ENCODE measurements at regions not wholly inside any gene's neighbourhood (a gene's known extent, or its start where the extent isn't known, plus 50 kb on each side); places are given as distances from the start of the nearest gene placed in this dataset.

- no peak overlapping the region for H3K27ac ChIP-seq
- no peak for DNase-seq
- H3K9me3 ChIP-seq, result no peaks in the 10 kb centered on the region
- WGBS, 2 donors, result 58 to 68% methylated on average over 2 of the region's 2 CpGs
- no peaks in the 10 kb centered on the region for H3K27me3 ChIP-seq
- no peak for TF ChIP-seq POLR2A (IDR thresholded peaks at IDR 0.05)
- TF ChIP-seq CTCF (IDR thresholded peaks at IDR 0.05), result no peak
- peaks cover 9% of the 10 kb centered on the region for H3K4me1 ChIP-seq
- H3K4me3 ChIP-seq, result no peak overlapping the region
- intact Hi-C loops (cut with DNase I; ENCODE audit: low total_unique reads), result no loop called here
- no peaks in the 10 kb centered on the region for H3K36me3 ChIP-seq (ENCODE audit: low read depth, missing control alignments)
Observed at GRCh38 chr1:101310506-101310905, 73.7 kb downstream of the S1PR1 start.

GRCh38 chr1:101311146-101311920 lies 74.5 kb downstream of the S1PR1 start:
- H3K36me3 ChIP-seq (ENCODE audit: low read depth, missing control alignments), result no peaks in the 10 kb centered on the region
- no peaks in the 10 kb centered on the region for H3K9me3 ChIP-seq
- intact Hi-C loops (cut with DNase I; ENCODE audit: low total_unique reads), result no loop called here
- H3K27ac ChIP-seq, result no peak overlapping the region
- no peak for TF ChIP-seq CTCF (IDR thresholded peaks at IDR 0.05)
- DNase-seq, result no peak
- H3K27me3 ChIP-seq, result no peaks in the 10 kb centered on the region
- H3K4me3 ChIP-seq, result no peak overlapping the region
- H3K4me1 ChIP-seq, result peaks cover 9% of the 10 kb centered on the region
- WGBS, 2 donors, result 88 to 94% methylated on average over 4 of the region's 4 CpGs

GRCh38 chr1:101312147-101312546 lies 75.3 kb downstream of the S1PR1 start:
- H3K4me3 ChIP-seq, result no peak overlapping the region
- H3K4me1 ChIP-seq, result peaks cover 9% of the 10 kb centered on the region
- H3K27me3 ChIP-seq, result no peaks in the 10 kb centered on the region
- no peak for TF ChIP-seq POLR2A (IDR thresholded peaks at IDR 0.05)
- TF ChIP-seq CTCF (IDR thresholded peaks at IDR 0.05), result no peak
- intact Hi-C loops (cut with DNase I; ENCODE audit: low total_unique reads), result no loop called here
- no peak for DNase-seq
- H3K27ac ChIP-seq, result no peak overlapping the region
- H3K36me3 ChIP-seq (ENCODE audit: low read depth, missing control alignments), result no peaks in the 10 kb centered on the region
- 83 to 89% methylated on average over 4 of the region's 4 CpGs for WGBS, 2 donors
- H3K9me3 ChIP-seq, result no peaks in the 10 kb centered on the region

- intact Hi-C loops (cut with DNase I; ENCODE audit: low total_unique reads), result no loop called here
- DNase-seq, result no peak
- H3K27ac ChIP-seq, result no peak overlapping the region
- no peaks in the 10 kb centered on the region for H3K9me3 ChIP-seq
- no peak for TF ChIP-seq CTCF (IDR thresholded peaks at IDR 0.05)
- TF ChIP-seq POLR2A (IDR thresholded peaks at IDR 0.05), result no peak
- H3K4me1 ChIP-seq, result peaks cover 9% of the 10 kb centered on the region
- no peaks in the 10 kb centered on the region for H3K36me3 ChIP-seq (ENCODE audit: low read depth, missing control alignments)
- no peak overlapping the region for H3K4me3 ChIP-seq
- H3K27me3 ChIP-seq, result no peaks in the 10 kb centered on the region
- 94 to 97% methylated on average over 7 of the region's 7 CpGs for WGBS, 2 donors
Observed at GRCh38 chr1:101313356-101313755, 76.5 kb downstream of the S1PR1 start.

- DNase-seq, result no peak
- WGBS, 2 donors, result 87 to 96% methylated on average over 2 of the region's 2 CpGs
- no peak overlapping the region for H3K4me3 ChIP-seq
- H3K36me3 ChIP-seq (ENCODE audit: low read depth, missing control alignments), result no peaks in the 10 kb centered on the region
- TF ChIP-seq POLR2A (IDR thresholded peaks at IDR 0.05) (no peak), CTCF (IDR thresholded peaks at IDR 0.05) (no peak)
- H3K9me3 ChIP-seq, result no peaks in the 10 kb centered on the region
- no peak overlapping the region for H3K27ac ChIP-seq
- H3K4me1 ChIP-seq, result peaks cover 9% of the 10 kb centered on the region
- H3K27me3 ChIP-seq, result no peaks in the 10 kb centered on the region
- intact Hi-C loops (cut with DNase I; ENCODE audit: low total_unique reads), result no loop called here
Observed at GRCh38 chr1:101314244-101314643, 77.4 kb downstream of the S1PR1 start.
